Stomach (tissue), 8 donors: ENCODE measurements at regions not wholly inside any gene's neighbourhood (a gene's known extent, or its start where the extent isn't known, plus 50 kb on each side); places are given as distances from the start of the nearest gene placed in this dataset.

Source experiments
- DNase-seq, 2 donors: peaks; one replicate each; pipeline versions ENCODE4 v3.0.0 to v3.0.0-alpha.2; 2013 to 2019
- H3K27ac ChIP-seq, 5 donors: fragments of 200-600 bp in 4 of 5; sonication (generic) in 4 of 5; one replicate each; pipeline ENCODE4 v1.5.1; 2013 to 2019; ENCODE audit warnings: mild to moderate bottlenecking in 1 of 5, moderate library complexity in 1 of 5
- H3K27me3 ChIP-seq, 3 donors: fragments of 200-600 bp; sonication (generic); one replicate each; pipeline ENCODE4 v1.5.1; 2017 to 2019; ENCODE audit warnings: mixed run types in 1 of 3
- H3K36me3 ChIP-seq, 4 donors: fragments of 200-600 bp; sonication (generic); 1 replicate in 3 of 4; 2 replicates in 1 of 4; pipeline ENCODE4 v1.5.1; 2016 to 2019
- H3K4me1 ChIP-seq, 4 donors: fragments of 200-600 bp; sonication (generic); one replicate each; pipeline ENCODE4 v1.5.1; 2016 to 2019
- H3K4me3 ChIP-seq, 4 donors: fragments of 200-600 bp; sonication (generic) in 3 of 4; one replicate each; pipeline ENCODE4 v1.5.1; 2016 to 2019; ENCODE audit warnings: mild to moderate bottlenecking in 1 of 4
- H3K9me3 ChIP-seq, 4 donors: fragments of 200-600 bp; sonication (generic); one replicate each; pipeline ENCODE4 v1.5.1; 2016 to 2019
- CTCF ChIP-seq, 7 experiments: fragments of 450-650 bp in 4 of 7; fragments of 200-600 bp in 3 of 7; sonication (generic) in 3 of 7; IDR thresholded peaks; one replicate each; pipeline ENCODE4 v1.5.1; 2016 to 2019; ENCODE audit warnings: antibody characterized with exemption in 7 of 7, control low read depth in 2 of 7, mild to moderate bottlenecking in 1 of 7
- EP300 ChIP-seq: sonication (generic); formaldehyde crosslinking; IDR thresholded peaks from one replicate; pipeline ENCODE4 v1.6.1; 2017; ENCODE audit warnings: antibody characterized with exemption
- POLR2A ChIP-seq, 4 donors: fragments of 450-650 bp; IDR thresholded peaks; one replicate each; pipeline ENCODE4 v1.6.1; 2016; ENCODE audit warnings: antibody characterized with exemption in 4 of 4, control low read depth in 2 of 4, mild to moderate bottlenecking in 1 of 4, moderate library complexity in 1 of 4
- POLR2AphosphoS5 ChIP-seq, 3 donors: sonication (generic); formaldehyde crosslinking; IDR thresholded peaks; one replicate each; pipeline ENCODE4 v1.6.1; 2016; ENCODE audit warnings: antibody characterized with exemption in 3 of 3
- WGBS, 5 donors: extraction: QIAGEN DNeasy Blood & Tissue Kit in 3 of 5; methylation state at CpG; one replicate each; pipeline versions ENCODE4 v1.1.5 to v1.1.7; 2013 to 2018; 5-methylcytosine and 5-hydroxymethylcytosine counted together
- intact Hi-C: fragments of 100-400 bp; cut with DNase I; formaldehyde crosslinking; loops from one replicate; pipeline ENCODE4 v1.15.1; 2023; ENCODE audit warnings: low total_unique reads
- donor health status: healthy with polysubstance abuse.
- donor health status: Bipolar disorder and iron deficiency.
- donor health status: healthy.

- H3K27ac ChIP-seq, result no peak overlapping the region
- no peak for TF ChIP-seq POLR2A (IDR thresholded peaks at IDR 0.05)
- no peak for TF ChIP-seq POLR2AphosphoS5 (IDR thresholded peaks at IDR 0.05)
- TF ChIP-seq CTCF (IDR thresholded peaks at IDR 0.05), result no peak
- TF ChIP-seq EP300, result no peak
- no peak overlapping the region for H3K4me3 ChIP-seq
- no peak for DNase-seq
- no peaks in the 10 kb centered on the region for H3K4me1 ChIP-seq
- intact Hi-C loops, result no loop called here
- no peaks in the 10 kb centered on the region for H3K9me3 ChIP-seq
- H3K36me3 ChIP-seq, result no peaks in the 10 kb centered on the region
- WGBS, 5 donors, result 55 to 80% (median 79%) methylated on average over 2 of the region's 2 CpGs
- H3K27me3 ChIP-seq, result no peaks in the 10 kb centered on the region
These were observed 275.7 kb upstream of the KIF2A start for GRCh38 chr5:62030326-62030725.

- Histone ChIP-seq H3K9me3 (peaks cover 0 to 9% (median 0%) of the 10 kb centered on the region in 4 donors), H3K27me3 (no peaks in the 10 kb centered on the region), H3K4me3 (no peak overlapping the region), H3K27ac (no peak overlapping the region), H3K36me3 (no peaks in the 10 kb centered on the region), H3K4me1 (no peaks in the 10 kb centered on the region)
- DNase-seq, result no peak
- intact Hi-C loops, result no loop called here
- TF ChIP-seq POLR2AphosphoS5 (IDR thresholded peaks at IDR 0.05), result no peak
- no peak for TF ChIP-seq EP300
- 60 to 80% (median 71%) methylated on average over 1 of the region's 1 CpG for WGBS, 5 donors
These were observed 268.0 kb upstream of the KIF2A start for GRCh38 chr5:62038024-62038423.

GRCh38 chr5:62041156-62041756 lies 264.8 kb upstream of the KIF2A start:
- no peak for TF ChIP-seq EP300
- no peak for TF ChIP-seq POLR2AphosphoS5 (IDR thresholded peaks at IDR 0.05)
- no peak for TF ChIP-seq CTCF (IDR thresholded peaks at IDR 0.05)
- no peak for TF ChIP-seq POLR2A (IDR thresholded peaks at IDR 0.05)

GRCh38 chr5:62042007-62042406 lies 264.0 kb upstream of the KIF2A start:
- no peaks in the 10 kb centered on the region for H3K27me3 ChIP-seq
- intact Hi-C loops, result no loop called here
- TF ChIP-seq CTCF (IDR thresholded peaks at IDR 0.05) (no peak), POLR2AphosphoS5 (IDR thresholded peaks at IDR 0.05) (no peak), POLR2A (IDR thresholded peaks at IDR 0.05) (no peak)
- no peaks in the 10 kb centered on the region for H3K4me1 ChIP-seq
- no peak overlapping the region for H3K4me3 ChIP-seq
- WGBS, 5 donors, result 40 to 45% (median 41%) methylated on average over 3 of the region's 3 CpGs
- no peak overlapping the region for H3K27ac ChIP-seq
- no peak for DNase-seq
- no peaks in the 10 kb centered on the region for H3K36me3 ChIP-seq
- H3K9me3 ChIP-seq, result peaks cover 0 to 4% (median 0%) of the 10 kb centered on the region in 4 donors

More at GRCh38 chr5:62041156-62041756, 264.8 kb upstream of the KIF2A start:
- intact Hi-C loops, result no loop called here
- peak in 1 of 2 donors; percentile 9 for DNase-seq
- Histone ChIP-seq H3K4me3 (no peak overlapping the region), H3K27me3 (no peaks in the 10 kb centered on the region), H3K27ac (no peak overlapping the region), H3K9me3 (peaks cover 0 to 4% (median 0%) of the 10 kb centered on the region in 4 donors), H3K4me1 (no peaks in the 10 kb centered on the region), H3K36me3 (no peaks in the 10 kb centered on the region)
- 54 to 64% (median 62%) methylated on average over 5 of the region's 5 CpGs for WGBS, 5 donors
